GM19468 (cell line): ENCODE measurements at regions not wholly inside any gene's neighbourhood (a gene's known extent, or its start where the extent isn't known, plus 50 kb on each side); places are given as distances from the start of the nearest gene placed in this dataset.

Source experiments
- ATAC-seq: cut with Tn5 transposase; IDR thresholded peaks from one replicate; pipeline ENCODE4 v1.9.1; 2021; ENCODE audit warnings: mild to moderate bottlenecking, moderate library complexity, moderate number of reproducible peaks; ENCODE audit not compliant: unreplicated experiment; ENCODE audit errors: extremely low read depth

DNA sequence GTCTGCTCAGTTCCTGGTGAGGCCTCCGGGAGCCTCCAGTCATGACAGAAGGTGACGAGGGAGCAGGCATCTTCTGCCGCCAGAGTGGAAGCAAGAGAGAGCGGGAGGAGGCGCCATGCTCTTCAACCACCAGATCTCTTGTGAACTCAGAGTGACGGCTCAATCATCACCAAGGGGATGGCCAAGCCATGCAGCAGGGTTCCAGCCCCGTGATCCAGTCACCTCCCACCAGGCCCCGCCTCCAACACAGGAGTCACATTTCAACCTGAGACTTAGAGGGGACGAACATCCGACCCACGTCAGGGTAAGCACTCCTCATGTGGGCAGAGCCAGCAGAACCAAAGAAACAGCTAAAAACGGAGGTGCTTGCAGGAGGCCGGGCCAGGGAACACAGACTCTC, 1470.5 kb downstream of the BRD1 start:
- ATAC-seq = no peak

DNA sequence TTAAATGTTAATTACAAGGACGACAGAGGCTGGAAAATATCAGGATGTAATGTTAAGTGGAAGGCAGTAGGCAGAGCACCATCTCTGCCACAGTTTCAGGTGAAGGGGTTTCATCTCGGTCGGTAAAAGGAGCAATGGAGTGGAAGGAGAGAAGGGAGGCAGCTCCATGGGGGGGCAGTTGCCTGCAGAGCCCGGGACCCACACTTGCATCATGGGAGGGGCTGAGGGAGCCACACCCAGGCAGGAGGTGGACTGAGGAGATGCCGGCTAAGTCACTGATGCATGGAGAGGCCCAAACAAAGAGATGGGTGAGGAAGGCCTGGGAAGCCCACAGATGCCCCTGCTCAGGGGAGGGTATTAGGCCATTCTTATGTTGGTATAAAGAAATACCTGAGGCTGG, 1470.9 kb downstream of the BRD1 start:
- no peak for ATAC-seq

- ATAC-seq = no peak
Observed at GRCh38 chr22:48354096-48354495, 1473.6 kb downstream of the BRD1 start.

- no peak for ATAC-seq
Observed at GRCh38 chr22:48353116-48353947, 1474.3 kb downstream of the BRD1 start.

- no peak for ATAC-seq
Observed at GRCh38 chr22:48352086-48352911, 1475.4 kb downstream of the BRD1 start.

GRCh38 chr22:48351376-48352085, 1476.1 kb downstream of the BRD1 start:
- no peak for ATAC-seq

DNA sequence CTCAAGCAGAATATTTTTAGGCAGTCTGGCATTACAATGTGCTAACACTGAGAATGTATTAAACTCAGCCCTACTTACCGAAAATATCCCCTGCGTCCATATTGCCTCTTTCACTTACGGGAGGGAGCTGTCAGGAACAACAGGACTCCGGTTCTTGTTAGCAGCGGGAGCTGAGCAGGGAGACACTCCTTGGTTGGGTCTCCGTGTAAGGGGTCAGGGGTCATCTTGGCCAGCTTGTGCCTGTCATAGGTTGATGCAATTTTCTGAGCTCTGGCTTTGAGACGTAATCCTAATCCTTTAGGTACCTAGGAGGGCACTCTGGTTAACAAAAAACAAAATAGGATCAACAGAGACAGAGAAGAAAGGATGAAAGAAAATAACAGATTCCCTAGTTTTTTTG, 1477.2 kb downstream of the BRD1 start:
- no peak for ATAC-seq

DNA sequence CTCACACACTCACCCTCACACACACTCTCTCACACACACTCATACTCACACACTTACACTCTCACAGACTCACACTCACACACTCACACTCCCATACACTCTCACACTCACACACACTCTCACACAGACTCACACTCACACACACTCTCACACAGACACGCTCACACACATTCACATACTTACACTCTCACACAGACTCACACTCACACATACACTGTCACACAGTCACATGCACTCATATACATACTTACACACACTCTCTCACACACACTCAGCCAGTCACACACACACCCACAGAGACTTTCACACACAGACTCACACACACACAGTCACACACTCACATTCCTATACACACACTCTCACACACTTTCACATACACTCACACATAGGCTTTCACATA, 1478.8 kb downstream of the BRD1 start:
- ATAC-seq = no peak

DNA sequence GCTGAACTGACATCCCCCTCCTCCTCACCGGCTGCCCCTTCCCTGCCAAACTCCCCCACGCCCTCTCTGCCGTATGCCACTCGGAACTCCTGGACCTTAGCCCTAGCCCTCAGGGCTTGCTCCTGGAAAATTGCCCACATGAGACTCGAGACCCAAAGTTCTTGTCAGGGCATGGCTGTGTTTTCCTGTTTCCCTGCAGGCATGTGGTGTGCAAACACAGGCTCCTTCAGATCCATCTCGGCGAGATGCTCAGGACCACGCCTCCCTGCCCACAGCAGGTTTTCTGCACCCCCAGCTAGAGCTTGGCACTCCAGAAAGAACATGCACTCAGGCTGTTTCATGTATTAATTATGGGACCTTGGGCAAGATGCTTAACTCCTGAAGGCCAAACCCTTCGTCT, 1480.4 kb downstream of the BRD1 start:
- ATAC-seq = no peak

DNA sequence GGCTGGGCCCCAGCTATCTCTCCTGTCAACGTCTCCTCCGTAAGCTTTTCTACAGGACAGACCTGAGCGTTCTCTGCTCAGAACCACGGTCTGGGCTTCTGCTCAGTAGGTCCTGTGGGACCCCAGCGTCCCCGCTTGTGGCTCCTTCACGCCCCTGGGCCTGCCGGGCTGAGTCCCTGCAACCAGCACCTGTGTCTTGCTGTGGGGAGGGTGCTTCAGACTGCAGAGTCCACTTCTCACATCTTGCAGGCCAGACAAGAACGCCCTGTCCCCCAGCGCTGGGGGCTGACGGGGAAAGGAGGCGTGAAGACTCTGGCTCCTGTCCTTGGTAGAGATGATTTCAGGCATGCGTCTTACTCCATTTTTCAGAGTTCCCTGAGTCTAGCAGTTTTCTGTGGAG, 1480.8 kb downstream of the BRD1 start:
- no peak for ATAC-seq

DNA sequence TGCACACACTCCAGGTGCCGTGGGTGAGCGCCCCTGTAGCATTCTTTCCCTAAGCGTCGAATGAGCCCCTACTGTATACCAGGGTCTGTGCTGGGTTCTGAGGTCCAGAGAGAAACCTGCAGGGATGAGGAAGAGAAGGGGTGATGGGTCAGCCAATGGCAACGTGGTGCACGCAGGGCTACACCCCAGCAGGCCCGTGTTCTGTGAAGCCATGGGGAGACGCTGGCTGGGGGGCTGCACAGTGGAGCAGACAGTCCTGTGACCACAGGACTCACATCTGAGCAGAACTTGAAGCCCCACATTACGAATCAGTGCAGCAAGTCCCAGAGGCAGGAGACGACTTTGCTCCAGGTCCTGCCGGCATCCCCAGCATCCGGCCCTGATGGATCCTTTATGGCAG, 1481.4 kb downstream of the BRD1 start:
- no peak for ATAC-seq

GRCh38 chr22:48345631-48346030, 1482.0 kb downstream of the BRD1 start:
- no peak for ATAC-seq

- ATAC-seq = no peak
Observed at GRCh38 chr22:48343461-48343860, 1484.2 kb downstream of the BRD1 start.

GRCh38 chr22:48342732-48343131, 1484.9 kb downstream of the BRD1 start:
- no peak for ATAC-seq

- ATAC-seq = no peak
Observed at GRCh38 chr22:48342016-48342415, 1485.7 kb downstream of the BRD1 start.

DNA sequence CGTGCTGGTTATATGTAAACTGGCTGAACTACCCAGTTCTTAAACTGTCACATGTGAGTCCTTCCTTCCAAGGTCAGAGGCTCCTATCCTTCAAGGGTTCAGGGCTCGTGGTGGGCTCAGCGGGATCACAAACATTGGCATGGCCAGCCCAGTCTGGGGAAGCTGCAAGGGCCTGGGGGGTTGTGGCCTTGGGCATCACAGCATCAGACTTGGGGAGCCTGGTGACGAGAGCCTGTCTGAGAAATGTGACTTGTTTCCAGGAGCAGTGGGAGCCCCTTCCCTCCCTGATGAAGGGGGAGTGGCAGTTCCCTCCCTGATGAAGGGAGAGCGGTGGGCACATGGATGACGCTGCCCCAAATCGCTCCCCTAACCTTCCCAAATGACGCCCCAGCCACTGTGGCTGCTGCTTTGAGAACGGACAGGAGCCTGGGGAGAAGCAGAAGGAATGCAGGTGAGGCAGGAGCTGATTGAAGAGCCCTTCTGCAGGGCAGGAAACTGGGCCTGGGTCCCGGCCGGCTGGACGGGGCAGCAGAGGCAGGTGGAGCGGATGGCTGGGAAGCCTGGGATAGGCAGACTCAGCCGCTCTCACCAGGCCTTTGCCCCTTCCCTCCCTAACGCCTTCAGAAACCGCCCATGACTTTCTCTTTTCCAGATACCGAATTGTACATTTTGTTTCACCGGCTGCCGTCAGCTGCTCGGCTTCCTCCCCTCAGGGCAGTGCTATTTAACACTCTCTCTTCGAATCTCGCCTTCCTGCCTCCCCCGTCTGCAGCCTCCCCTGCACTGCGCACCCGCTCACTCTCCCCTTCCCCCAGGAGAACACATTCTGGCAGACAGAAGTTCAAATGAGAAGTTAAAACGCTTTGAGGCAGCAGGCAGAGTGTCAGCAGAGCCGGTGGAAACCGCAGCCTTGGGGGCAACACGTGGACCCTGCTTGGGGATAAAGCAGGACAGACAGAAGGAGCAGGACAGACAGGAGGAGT, 1486.7 kb downstream of the BRD1 start:
- no peak for ATAC-seq

DNA sequence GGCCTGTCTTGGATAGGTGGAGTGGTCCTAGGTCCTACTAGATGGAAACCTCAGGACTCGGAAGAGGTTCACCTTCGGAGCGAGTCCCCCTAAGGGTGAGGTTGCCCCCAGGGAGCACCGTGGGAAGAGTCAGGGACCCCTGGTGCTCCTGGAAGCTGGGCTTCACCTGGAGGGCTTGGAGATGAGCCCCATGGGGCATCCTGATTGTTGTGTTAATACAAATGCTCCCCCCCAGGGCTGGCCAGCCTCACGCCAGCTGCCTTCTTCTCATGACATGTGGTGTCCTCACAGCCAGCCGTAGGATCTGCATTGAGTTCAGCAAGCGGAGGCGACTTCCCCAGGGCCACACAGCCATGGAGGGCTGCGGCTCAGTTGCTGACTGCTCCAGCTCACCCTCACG, 1487.5 kb downstream of the BRD1 start:
- no peak for ATAC-seq

DNA sequence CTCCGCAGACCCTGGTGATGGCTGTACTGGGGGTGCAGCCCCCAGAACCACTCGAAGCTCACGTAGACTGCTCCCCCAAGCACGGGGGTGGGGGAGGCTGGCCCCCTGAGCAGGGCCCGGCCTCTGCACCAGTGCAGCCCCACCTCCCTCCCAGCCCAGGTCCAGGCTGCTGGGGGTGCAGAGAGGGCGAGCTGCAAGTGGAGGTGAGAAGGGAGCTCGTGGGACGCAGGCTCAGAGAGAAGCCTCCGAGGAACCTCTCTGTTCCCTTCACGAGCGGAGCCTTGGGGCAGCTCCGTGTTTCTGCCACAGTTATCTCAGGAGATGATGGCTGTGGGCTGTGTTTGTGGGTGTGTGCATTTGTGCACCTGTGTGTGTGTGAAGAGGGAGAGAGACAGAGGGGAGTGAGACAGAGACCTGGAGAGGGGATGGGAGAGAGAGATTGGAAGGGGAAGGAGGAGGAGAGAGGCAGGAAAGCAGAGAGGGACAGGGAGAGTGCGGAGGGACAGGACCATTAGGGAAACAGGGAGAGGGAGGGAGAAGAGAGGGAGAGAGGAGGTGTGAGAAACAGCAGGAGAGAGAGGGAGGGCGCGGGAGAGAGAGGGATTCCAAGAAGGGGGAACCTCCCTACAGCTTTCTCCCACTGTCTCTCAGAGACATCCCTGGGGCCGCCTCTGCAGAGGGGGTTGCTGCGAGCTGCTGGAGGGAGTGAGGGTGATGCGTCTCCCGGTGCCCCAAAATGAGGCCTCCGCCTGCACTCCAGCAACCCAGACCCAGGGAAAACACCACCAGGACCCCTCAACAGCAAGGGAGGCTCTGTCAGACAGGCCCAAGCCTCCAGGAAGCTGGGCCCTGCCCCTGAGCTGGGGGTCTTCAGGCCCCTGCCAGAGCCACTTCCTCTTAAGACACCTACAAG, 1488.6 kb downstream of the BRD1 start:
- no peak for ATAC-seq
